Fibroblast of the conjunctiva (primary cell): ENCODE measurements at regions not wholly inside any gene's neighbourhood (a gene's known extent, or its start where the extent isn't known, plus 50 kb on each side); places are given as distances from the start of the nearest gene placed in this dataset.

Experiments
- DNase-seq: peaks from one replicate; pipeline ENCODE4 v3.0.0-alpha.2; 2010; ENCODE audit warnings: low read depth

- no peak for DNase-seq
Observed at GRCh38 chr11:45518141-45518832, 147.1 kb downstream of the CHST1 start.

GRCh38 chr11:45517171-45517770 lies 148.2 kb downstream of the CHST1 start:
- no peak for DNase-seq

- DNase-seq: no peak
Observed at GRCh38 chr11:45513821-45514340, 151.5 kb downstream of the CHST1 start.

GRCh38 chr11:45512471-45513148 lies 152.8 kb downstream of the CHST1 start:
- no peak for DNase-seq

- DNase-seq: no peak
Observed at GRCh38 chr11:45511566-45511965, 153.9 kb downstream of the CHST1 start.

GRCh38 chr11:45507916-45508315 lies 157.5 kb downstream of the CHST1 start:
- DNase-seq: no peak

GRCh38 chr11:45503311-45503710 lies 162.1 kb downstream of the CHST1 start:
- no peak for DNase-seq

- DNase-seq: no peak
Observed at GRCh38 chr11:45502226-45502545, 163.2 kb downstream of the CHST1 start.

GRCh38 chr11:45501392-45502225 lies 163.8 kb downstream of the CHST1 start:
- DNase-seq: no peak

GRCh38 chr11:45500451-45500850 lies 165.0 kb downstream of the CHST1 start:
- DNase-seq: no peak

GRCh38 chr11:45494738-45495137 lies 170.7 kb downstream of the CHST1 start:
- DNase-seq: no peak

- DNase-seq: no peak
Observed at GRCh38 chr11:45489281-45489905, 176.0 kb downstream of the CHST1 start.

- no peak for DNase-seq
Observed at GRCh38 chr11:45486461-45486860, 179.0 kb downstream of the CHST1 start.

GRCh38 chr11:45485070-45485707 lies 180.2 kb downstream of the CHST1 start:
- DNase-seq: no peak

GRCh38 chr11:45484326-45484883 lies 181.0 kb downstream of the CHST1 start:
- no peak for DNase-seq

- DNase-seq: no peak
Observed at GRCh38 chr11:45483416-45483815, 182.0 kb downstream of the CHST1 start.

- DNase-seq: no peak
Observed at GRCh38 chr11:45482331-45482730, 183.1 kb downstream of the CHST1 start.

- no peak for DNase-seq
Observed at GRCh38 chr11:45481026-45481425, 184.4 kb downstream of the CHST1 start.

- DNase-seq: no peak
Observed at GRCh38 chr11:45477588-45477987, 187.8 kb downstream of the CHST1 start.

- DNase-seq: no peak
Observed at GRCh38 chr11:45476126-45476525, 189.3 kb downstream of the CHST1 start.

GRCh38 chr11:45475173-45475572 lies 189.0 kb upstream of the SYT13 start:
- DNase-seq: no peak
